Thymus (tissue), 11 donors: ENCODE measurements at regions not wholly inside any gene's neighbourhood (a gene's known extent, or its start where the extent isn't known, plus 50 kb on each side); places are given as distances from the start of the nearest gene placed in this dataset.
A peak's percentile ranks its signal among the peaks of the same experiment; 100 is the strongest.

Experiments used
- DNase-seq, 9 donors: peaks; one replicate each; pipeline ENCODE4 v3.0.0-alpha.2; 2013; ENCODE audit warnings: low spot score in 9 of 9, low read depth in 6 of 9, missing footprints in 1 of 9
- H3K27ac ChIP-seq, 2 donors: one replicate each; pipeline ENCODE4 v1.5.1; 2013; ENCODE audit warnings: control low read depth in 1 of 2, low read depth in 1 of 2, low read length in 1 of 2, mild to moderate bottlenecking in 1 of 2, moderate library complexity in 1 of 2
- H3K27me3 ChIP-seq, 2 donors: one replicate each; pipeline ENCODE4 v1.5.1; 2013; ENCODE audit warnings: low read length in 1 of 2; ENCODE audit not compliant: control insufficient read depth in 2 of 2, insufficient read depth in 1 of 2
- H3K36me3 ChIP-seq, 2 donors: one replicate each; pipeline ENCODE4 v1.5.1; 2013; ENCODE audit warnings: low read length in 1 of 2, mild to moderate bottlenecking in 1 of 2, moderate library complexity in 1 of 2; ENCODE audit not compliant: control insufficient read depth in 2 of 2, insufficient read depth in 2 of 2
- H3K4me1 ChIP-seq, 2 donors: one replicate each; pipeline ENCODE4 v1.5.1; 2013; ENCODE audit warnings: low read length in 2 of 2; ENCODE audit not compliant: control insufficient read depth in 2 of 2, insufficient read depth in 2 of 2
- H3K4me3 ChIP-seq, 2 donors: one replicate each; pipeline ENCODE4 v1.5.1; 2013; ENCODE audit warnings: low read length in 2 of 2, control low read depth in 1 of 2, mild to moderate bottlenecking in 1 of 2
- H3K9me3 ChIP-seq, 2 donors: one replicate each; pipeline ENCODE4 v1.5.1; 2013; ENCODE audit warnings: low read length in 1 of 2, mild to moderate bottlenecking in 1 of 2; ENCODE audit not compliant: control insufficient read depth in 2 of 2, insufficient read depth in 1 of 2
- WGBS: extraction: QIAGEN DNeasy Blood & Tissue Kit; methylation state at CpG from one replicate; pipeline ENCODE4 v1.1.7; 2013; 5-methylcytosine and 5-hydroxymethylcytosine counted together
- donor health status: healthy.

DNA sequence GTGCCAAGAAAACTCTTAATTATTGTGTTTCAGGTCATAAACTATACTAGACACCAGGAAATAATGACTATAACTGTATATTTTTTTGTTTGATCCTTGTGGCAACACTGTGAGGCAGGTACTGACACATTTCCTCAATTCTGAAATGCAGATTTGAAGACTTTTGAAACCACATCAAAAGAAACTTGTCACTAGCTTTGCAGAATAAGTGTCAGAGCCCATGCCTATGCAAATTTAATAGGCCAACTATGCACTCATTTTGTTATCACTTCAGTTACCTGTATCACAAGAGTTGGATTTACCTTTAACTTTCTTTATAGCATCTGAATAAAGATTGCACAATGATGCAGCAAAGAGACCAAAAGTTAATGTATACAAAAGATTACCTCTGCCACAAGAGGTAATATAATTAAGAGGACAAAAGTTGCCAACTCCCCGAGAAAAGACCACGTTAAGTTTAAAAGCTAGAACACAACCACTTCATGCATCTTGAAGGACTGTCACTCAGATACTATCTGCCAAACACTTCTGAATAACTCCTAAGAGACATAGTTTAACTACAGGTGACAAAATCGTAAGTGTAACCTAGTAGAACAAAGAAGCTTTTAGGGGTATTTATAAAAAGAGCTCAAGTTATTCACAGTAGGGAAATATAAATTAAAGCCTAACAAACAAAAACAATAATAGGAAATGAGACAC is 80.5 kb downstream of the ELAPOR2 start:
- 31% methylated on average over 3 of the region's 3 CpGs for WGBS
- Histone ChIP-seq H3K9me3 (no peaks in the 10 kb centered on the region), H3K4me1 (peaks cover 6 to 31% of the 10 kb centered on the region in 2 donors), H3K36me3 (no peaks in the 10 kb centered on the region), H3K27me3 (no peaks in the 10 kb centered on the region), H3K27ac (peak overlapping the region in 1 of 2 donors; percentile 79), H3K4me3 (no peak overlapping the region)
- DNase-seq, result peak; percentile 24 to 91 (median 64)

DNA sequence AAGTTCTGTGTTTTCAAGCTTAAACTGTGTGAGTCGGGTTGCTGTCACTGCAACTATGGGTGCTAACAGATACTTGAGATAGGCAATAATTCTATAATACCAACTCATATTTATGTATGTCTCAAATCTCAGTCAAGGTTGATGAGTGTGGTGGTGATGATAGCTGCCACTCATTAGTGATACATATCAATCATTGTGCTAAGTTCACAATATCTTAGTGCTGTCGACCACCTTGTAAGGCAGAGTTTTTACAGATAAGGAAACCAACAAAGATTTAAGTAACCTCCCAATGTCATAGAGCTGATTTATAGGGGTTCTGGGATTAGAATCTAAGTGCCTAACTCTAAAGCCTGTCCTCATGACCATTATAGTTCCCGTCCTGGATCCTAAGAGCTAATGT is 82.5 kb downstream of the ELAPOR2 start:
- H3K9me3 ChIP-seq, result no peaks in the 10 kb centered on the region
- 95% methylated on average over 3 of the region's 3 CpGs for WGBS
- DNase-seq, result no peak
- H3K4me1 ChIP-seq, result peaks cover 6 to 31% of the 10 kb centered on the region in 2 donors
- no peaks in the 10 kb centered on the region for H3K36me3 ChIP-seq
- no peak overlapping the region for H3K4me3 ChIP-seq
- no peak overlapping the region for H3K27ac ChIP-seq
- H3K27me3 ChIP-seq, result no peaks in the 10 kb centered on the region

DNA sequence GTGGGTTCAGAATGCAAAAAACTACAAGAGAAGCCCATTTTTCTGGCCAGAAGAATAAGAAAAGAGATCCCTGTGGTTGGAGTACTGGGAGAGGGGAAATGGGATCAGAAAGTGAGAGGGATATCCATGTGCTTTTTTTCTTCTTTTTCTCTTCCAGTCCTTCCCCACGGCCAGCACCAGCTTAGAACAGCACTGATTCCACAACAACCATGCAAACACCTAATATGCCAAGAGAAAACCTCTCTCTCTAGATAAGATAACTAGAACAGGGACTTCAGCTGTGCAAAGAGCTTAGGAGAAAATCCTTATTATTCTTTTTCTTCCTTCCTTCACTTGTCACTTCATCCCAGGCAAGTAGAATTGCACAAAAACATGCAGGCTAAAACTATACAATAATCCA is 83.5 kb downstream of the ELAPOR2 start:
- H3K27me3 ChIP-seq, result no peaks in the 10 kb centered on the region
- peaks cover 6 to 26% of the 10 kb centered on the region in 2 donors for H3K4me1 ChIP-seq
- no peak overlapping the region for H3K27ac ChIP-seq
- no peak for DNase-seq
- no peaks in the 10 kb centered on the region for H3K36me3 ChIP-seq
- 89% methylated on average over 1 of the region's 1 CpG for WGBS
- no peaks in the 10 kb centered on the region for H3K9me3 ChIP-seq
- H3K4me3 ChIP-seq, result no peak overlapping the region

DNA sequence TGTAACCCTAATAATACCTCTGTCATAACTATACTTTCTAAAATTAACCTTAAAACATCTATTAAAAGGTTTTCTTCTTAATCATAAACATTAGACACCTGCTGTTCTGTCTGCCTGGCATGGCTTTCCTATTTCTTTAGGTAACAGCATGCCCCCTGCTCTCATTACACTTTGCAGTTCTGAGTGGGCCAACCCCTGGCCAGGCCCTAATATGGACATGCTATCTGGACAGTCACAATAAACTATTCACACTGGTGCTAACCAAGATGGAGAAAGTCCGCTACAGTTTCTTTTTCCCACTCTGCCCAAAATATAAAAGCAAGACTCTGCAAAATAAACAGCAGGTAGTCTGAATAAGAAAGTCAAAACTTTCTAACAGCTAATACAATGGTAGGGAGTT is 84.0 kb downstream of the ELAPOR2 start:
- Histone ChIP-seq H3K9me3 (no peaks in the 10 kb centered on the region), H3K27ac (no peak overlapping the region), H3K4me3 (no peak overlapping the region), H3K4me1 (peaks cover 6 to 21% of the 10 kb centered on the region in 2 donors), H3K36me3 (no peaks in the 10 kb centered on the region), H3K27me3 (no peaks in the 10 kb centered on the region)
- WGBS, result 94% methylated on average over 1 of the region's 1 CpG
- DNase-seq, result no peak

DNA sequence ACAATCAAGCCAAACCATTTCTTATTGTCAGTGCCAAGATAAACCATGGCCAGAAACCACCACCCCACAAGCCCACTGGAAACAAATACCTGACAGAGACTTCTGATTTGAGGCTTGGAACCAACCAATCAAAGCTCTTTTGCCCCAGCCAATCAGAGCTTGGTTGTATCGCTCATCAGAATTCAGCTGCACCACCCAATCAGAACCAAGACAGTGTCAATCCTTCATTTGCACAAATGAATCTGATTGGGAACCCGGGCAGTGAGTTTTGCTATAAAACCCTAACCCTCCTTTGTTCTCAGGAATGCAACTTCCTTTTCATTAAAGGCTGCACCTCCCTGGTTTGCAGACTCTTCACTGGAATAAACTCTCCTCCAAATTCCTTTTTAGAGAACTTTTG is 87.4 kb downstream of the ELAPOR2 start:
- H3K36me3 ChIP-seq, result no peaks in the 10 kb centered on the region
- DNase-seq, result no peak
- no peaks in the 10 kb centered on the region for H3K9me3 ChIP-seq
- peaks cover 0 to 3% of the 10 kb centered on the region in 2 donors for H3K4me1 ChIP-seq
- no peak overlapping the region for H3K4me3 ChIP-seq
- H3K27ac ChIP-seq, result no peak overlapping the region
- no peaks in the 10 kb centered on the region for H3K27me3 ChIP-seq
- 97% methylated on average over 2 of the region's 2 CpGs for WGBS

DNA sequence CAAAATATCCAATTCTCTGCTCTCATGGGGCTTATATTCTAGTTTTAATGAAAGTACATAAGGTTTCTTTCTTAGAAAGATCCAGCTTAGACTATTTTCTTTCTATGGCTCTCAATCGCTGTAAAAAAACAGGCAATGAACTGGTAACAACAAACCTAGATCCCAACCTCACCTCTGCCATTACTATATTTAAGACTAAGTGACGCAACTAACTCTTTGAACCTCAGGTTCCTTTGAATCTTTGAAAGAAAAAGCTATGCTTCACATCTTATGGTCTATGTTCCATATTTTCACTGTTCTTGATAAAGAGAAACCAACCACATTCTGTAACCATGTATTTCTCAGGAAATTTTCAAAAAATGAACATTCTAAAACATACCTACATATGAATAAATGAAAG is 88.5 kb downstream of the ELAPOR2 start:
- peak in 1 of 9 donors; percentile 42 for DNase-seq
- WGBS, result 85% methylated on average over 2 of the region's 2 CpGs
- no peaks in the 10 kb centered on the region for H3K27me3 ChIP-seq
- no peaks in the 10 kb centered on the region for H3K36me3 ChIP-seq
- H3K4me1 ChIP-seq, result no peaks in the 10 kb centered on the region
- no peak overlapping the region for H3K4me3 ChIP-seq
- no peaks in the 10 kb centered on the region for H3K9me3 ChIP-seq
- H3K27ac ChIP-seq, result no peak overlapping the region

DNA sequence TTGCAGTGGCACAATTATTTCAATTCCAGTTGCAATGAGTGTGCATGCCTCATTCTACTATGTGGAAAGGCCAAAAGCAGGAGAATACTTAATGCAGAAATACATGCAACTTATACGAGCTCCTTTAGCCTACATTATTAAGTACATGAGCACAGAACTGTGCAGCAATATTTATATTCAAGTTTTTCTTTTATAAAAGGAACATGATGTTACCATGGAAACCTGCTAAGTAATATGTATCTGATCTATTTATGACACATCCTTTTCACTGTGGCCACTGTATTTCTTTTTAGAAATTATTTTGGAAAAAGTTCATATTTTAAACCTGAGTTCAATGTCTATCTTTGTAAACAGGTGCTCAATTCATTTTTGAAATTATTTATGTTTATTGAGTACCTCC is 88.9 kb downstream of the ELAPOR2 start:
- no peaks in the 10 kb centered on the region for H3K9me3 ChIP-seq
- H3K27ac ChIP-seq, result no peak overlapping the region
- H3K4me1 ChIP-seq, result no peaks in the 10 kb centered on the region
- no peak for DNase-seq
- H3K27me3 ChIP-seq, result no peaks in the 10 kb centered on the region
- 94% methylated on average over 1 of the region's 1 CpG for WGBS
- no peak overlapping the region for H3K4me3 ChIP-seq
- no peaks in the 10 kb centered on the region for H3K36me3 ChIP-seq

DNA sequence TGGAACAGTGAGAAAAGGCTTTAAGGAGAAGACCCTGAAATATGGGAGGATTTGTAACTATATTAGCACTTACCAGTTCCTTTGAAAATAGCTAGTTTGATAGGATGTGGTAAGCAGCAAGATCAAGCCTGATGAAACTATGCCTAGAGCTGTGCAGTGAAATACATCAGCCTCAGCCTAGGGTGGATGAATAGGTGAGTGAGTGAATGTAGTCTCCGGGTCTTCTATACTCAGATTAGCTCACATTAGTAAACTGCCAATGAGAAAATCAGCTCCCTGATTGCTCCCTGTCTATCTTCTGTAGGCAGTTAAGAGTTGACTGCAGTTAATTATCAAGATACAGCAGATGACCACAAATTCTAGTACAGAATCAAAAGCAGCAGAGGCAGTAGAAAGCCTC is 89.6 kb downstream of the ELAPOR2 start:
- WGBS, result 97% methylated on average over 1 of the region's 1 CpG
- Histone ChIP-seq H3K4me3 (no peak overlapping the region), H3K27ac (no peak overlapping the region), H3K27me3 (no peaks in the 10 kb centered on the region), H3K9me3 (no peaks in the 10 kb centered on the region), H3K4me1 (no peaks in the 10 kb centered on the region), H3K36me3 (no peaks in the 10 kb centered on the region)
- DNase-seq, result no peak

DNA sequence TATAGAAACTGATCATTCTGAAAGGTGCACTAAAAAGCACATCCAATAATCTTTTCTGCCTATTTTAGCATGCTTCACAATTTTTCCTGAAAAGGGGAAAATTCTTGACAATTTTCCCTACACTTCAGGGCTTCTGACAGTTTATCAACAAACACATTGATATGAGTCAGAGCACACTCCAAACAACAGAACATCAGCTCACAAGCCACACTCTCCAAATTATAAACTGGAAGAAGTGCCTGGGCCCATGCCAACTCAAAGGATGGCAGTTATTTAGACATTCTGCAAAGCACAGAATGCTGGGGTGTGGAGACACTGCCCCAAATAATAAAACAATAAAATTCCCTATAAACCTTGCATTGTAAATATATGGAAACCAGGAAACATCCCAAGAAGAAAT is 90.8 kb downstream of the ELAPOR2 start:
- H3K9me3 ChIP-seq, result no peaks in the 10 kb centered on the region
- H3K27ac ChIP-seq, result no peak overlapping the region
- no peaks in the 10 kb centered on the region for H3K36me3 ChIP-seq
- no peak overlapping the region for H3K4me3 ChIP-seq
- H3K27me3 ChIP-seq, result no peaks in the 10 kb centered on the region
- no peak for DNase-seq
- no peaks in the 10 kb centered on the region for H3K4me1 ChIP-seq
